Spleen (tissue), 11 donors: ENCODE measurements at regions not wholly inside any gene's neighbourhood (a gene's known extent, or its start where the extent isn't known, plus 50 kb on each side); places are given as distances from the start of the nearest gene placed in this dataset.

Source experiments
- DNase-seq: peaks from one replicate; pipeline ENCODE4 v3.0.0-alpha.2; 2020
- H3K27ac ChIP-seq, 8 donors: fragments of 200-600 bp; sonication (generic) in 7 of 8; 1 replicate in 4 of 8; 2 replicates in 4 of 8; pipeline versions ENCODE4 v1.5.0 to v1.8.0; 2016 to 2021; ENCODE audit warnings: inconsistent platforms in 4 of 8, mild to moderate bottlenecking in 4 of 8, moderate library complexity in 1 of 8
- H3K27me3 ChIP-seq, 7 donors: fragments of 200-600 bp; sonication (generic) in 6 of 7; replicated peaks in 1 of 7; 1 replicate in 4 of 7; 2 replicates in 3 of 7; pipeline versions ENCODE4 v1.5.0 to v1.8.0; 2016 to 2021; ENCODE audit warnings: inconsistent platforms in 3 of 7, mild to moderate bottlenecking in 1 of 7
- H3K36me3 ChIP-seq, 6 donors: fragments of 200-600 bp; sonication (generic) in 5 of 6; 1 replicate in 4 of 6; 2 replicates in 2 of 6; pipeline versions ENCODE4 v1.5.0 to v1.8.0; 2016 to 2021; ENCODE audit warnings: inconsistent platforms in 2 of 6
- H3K4me1 ChIP-seq, 6 donors: fragments of 200-600 bp; sonication (generic) in 5 of 6; 1 replicate in 3 of 6; 2 replicates in 3 of 6; pipeline versions ENCODE4 v1.5.0 to v1.8.0; 2016 to 2021; ENCODE audit warnings: inconsistent platforms in 3 of 6
- H3K4me3 ChIP-seq, 8 donors: fragments of 200-600 bp; sonication (generic) in 7 of 8; 1 replicate in 4 of 8; 2 replicates in 4 of 8; pipeline versions ENCODE4 v1.5.0 to v1.8.0; 2016 to 2021; ENCODE audit warnings: inconsistent platforms in 4 of 8, mild to moderate bottlenecking in 4 of 8, moderate library complexity in 2 of 8
- H3K9me3 ChIP-seq, 8 donors: fragments of 200-600 bp; sonication (generic) in 7 of 8; 1 replicate in 4 of 8; 2 replicates in 4 of 8; pipeline versions ENCODE4 v1.5.0 to v1.8.0; 2016 to 2021; ENCODE audit warnings: inconsistent platforms in 4 of 8
- CTCF ChIP-seq, 11 experiments: fragments of 200-600 bp in 7 of 11; fragments of 450-650 bp in 4 of 11; sonication (generic) in 4 of 11; IDR thresholded peaks in 8 of 11; conservative IDR thresholded peaks in 3 of 11; 1 replicate in 7 of 11; 2 replicates in 4 of 11; pipeline versions ENCODE4 v1.4.0 to v1.8.0; 2016 to 2021; ENCODE audit warnings: antibody characterized with exemption in 11 of 11, inconsistent platforms in 4 of 11, mild to moderate bottlenecking in 1 of 11
- POLR2A ChIP-seq, 3 donors: fragments of 450-650 bp; IDR thresholded peaks; one replicate each; pipeline ENCODE4 v1.5.1; 2017; ENCODE audit warnings: antibody characterized with exemption in 3 of 3, mild to moderate bottlenecking in 1 of 3
- POLR2AphosphoS5 ChIP-seq, 3 donors: sonication (generic); formaldehyde crosslinking; IDR thresholded peaks; one replicate each; pipeline ENCODE4 v1.5.1; 2017; ENCODE audit warnings: antibody characterized with exemption in 3 of 3
- WGBS, 5 donors: extraction: QIAGEN DNeasy Blood & Tissue Kit in 3 of 5; methylation state at CpG; one replicate each; pipeline versions ENCODE4 v1.1.5 to v1.1.7; 2013 to 2018; 5-methylcytosine and 5-hydroxymethylcytosine counted together
- intact Hi-C: fragments of 100-400 bp; cut with DNase I; formaldehyde crosslinking; loops from one replicate; pipeline ENCODE4 v1.15.0; 2023; ENCODE audit warnings: low total_unique reads
- donor health status: healthy with polysubstance abuse.
- donor health status: DM: no; HTN: no; CAD: no; lungs with moderate emphysema.
- donor health status: DM: no; HTN: no; CAD: no.
- donor health status: Bipolar disorder and iron deficiency.
- donor health status: healthy.
- donor health status: DM: no; HTN: no; CAD: no.
- donor health status: DM: yes; HTN: yes; CAD: no.

- 38 to 47% (median 41%) methylated on average over 4 of the region's 4 CpGs for WGBS, 5 donors
- no peaks in the 10 kb centered on the region for H3K9me3 ChIP-seq
- no peaks in the 10 kb centered on the region for H3K4me1 ChIP-seq
- intact Hi-C loops, result no loop called here
- no peaks in the 10 kb centered on the region for H3K27me3 ChIP-seq
- no peaks in the 10 kb centered on the region for H3K36me3 ChIP-seq
- no peak overlapping the region for H3K4me3 ChIP-seq
- no peak overlapping the region for H3K27ac ChIP-seq
- TF ChIP-seq POLR2AphosphoS5 (IDR thresholded peaks at IDR 0.05) (no peak), CTCF (IDR thresholded peaks at IDR 0.05 in 8 of 11, conservative IDR thresholded peaks at IDR 0.05 in 3 of 11) (no peak), POLR2A (IDR thresholded peaks at IDR 0.05) (no peak)
- no peak for DNase-seq
These were observed 562.6 kb downstream of the DCDC2C start for GRCh38 chr2:4265936-4266335.

- no peak for DNase-seq
- intact Hi-C loops, result no loop called here
- Histone ChIP-seq H3K4me1 (no peaks in the 10 kb centered on the region), H3K4me3 (no peak overlapping the region), H3K27me3 (no peaks in the 10 kb centered on the region), H3K27ac (no peak overlapping the region), H3K36me3 (no peaks in the 10 kb centered on the region), H3K9me3 (no peaks in the 10 kb centered on the region)
- WGBS, 5 donors, result 76 to 91% (median 86%) methylated on average over 1 to 2 of the region's 2 CpGs; no CpG with 5 or more reads in 1 of the 5 donors
- TF ChIP-seq CTCF (IDR thresholded peaks at IDR 0.05 in 8 of 11, conservative IDR thresholded peaks at IDR 0.05 in 3 of 11), result no peak
These were observed 566.5 kb downstream of the DCDC2C start for GRCh38 chr2:4269885-4270284.

GRCh38 chr2:4272261-4272858 lies 569.0 kb downstream of the DCDC2C start:
- H3K27ac ChIP-seq, result no peak overlapping the region
- H3K4me3 ChIP-seq, result no peak overlapping the region
- no peaks in the 10 kb centered on the region for H3K4me1 ChIP-seq
- DNase-seq, result no peak
- H3K36me3 ChIP-seq, result no peaks in the 10 kb centered on the region
- peaks cover 0 to 3% (median 0%) of the 10 kb centered on the region in 8 donors for H3K9me3 ChIP-seq
- intact Hi-C loops, result no loop called here
- WGBS, 5 donors, result 83 to 91% (median 87%) methylated on average over 9 to 13 of the region's 13 CpGs
- TF ChIP-seq POLR2AphosphoS5 (IDR thresholded peaks at IDR 0.05), result no peak
- no peak for TF ChIP-seq POLR2A (IDR thresholded peaks at IDR 0.05)
- no peak for TF ChIP-seq CTCF (IDR thresholded peaks at IDR 0.05 in 8 of 11, conservative IDR thresholded peaks at IDR 0.05 in 3 of 11)
- no peaks in the 10 kb centered on the region for H3K27me3 ChIP-seq

- Histone ChIP-seq H3K36me3 (no peaks in the 10 kb centered on the region), H3K27me3 (no peaks in the 10 kb centered on the region), H3K27ac (no peak overlapping the region), H3K9me3 (peaks cover 0 to 8% (median 0%) of the 10 kb centered on the region in 8 donors), H3K4me1 (no peaks in the 10 kb centered on the region), H3K4me3 (no peak overlapping the region)
- DNase-seq, result no peak
- 83 to 89% (median 88%) methylated on average over 7 of the region's 7 CpGs for WGBS, 5 donors
- intact Hi-C loops, result no loop called here
- TF ChIP-seq POLR2A (IDR thresholded peaks at IDR 0.05) (no peak), CTCF (IDR thresholded peaks at IDR 0.05 in 8 of 11, conservative IDR thresholded peaks at IDR 0.05 in 3 of 11) (no peak), POLR2AphosphoS5 (IDR thresholded peaks at IDR 0.05) (no peak)
These were observed 575.0 kb downstream of the DCDC2C start for GRCh38 chr2:4278392-4278791.
